ENCODE measurements at regions not wholly inside any gene's neighbourhood (a gene's known extent, or its start where the extent isn't known, plus 50 kb on each side); places are given as distances from the start of the nearest gene placed in this dataset.
A peak's percentile ranks its signal among the peaks of the same experiment; 100 is the strongest.
"Not testable (repeated sequence)": the region's sequence is repeated elsewhere in the genome, so short reads cannot be mapped to it uniquely, and the experiment has no call there.

DNA sequence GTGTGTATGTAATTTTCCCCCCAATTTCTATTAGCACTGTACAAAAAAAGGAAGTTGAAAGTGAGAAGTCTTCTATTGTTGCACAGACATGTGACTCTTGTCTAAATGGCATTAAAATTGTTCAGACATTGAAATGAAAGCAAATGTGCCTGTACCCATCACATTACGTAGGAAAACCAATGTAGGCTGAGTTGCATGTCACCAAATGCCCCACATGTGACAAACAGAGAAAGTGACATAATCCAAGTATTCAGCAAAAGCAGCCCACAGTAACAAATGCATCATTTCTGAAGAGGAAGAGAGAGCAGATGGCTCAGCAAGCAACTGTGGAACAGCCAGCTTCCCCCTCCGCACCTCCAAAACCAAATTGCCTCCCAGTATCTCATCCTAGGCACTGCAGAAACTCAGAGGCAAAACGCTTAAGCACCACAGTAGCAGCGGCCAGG, 161.5 kb upstream of the NR4A3 start:
- WGBS, 2 donors = 62 to 85% methylated on average over 4 of the region's 4 CpGs

DNA sequence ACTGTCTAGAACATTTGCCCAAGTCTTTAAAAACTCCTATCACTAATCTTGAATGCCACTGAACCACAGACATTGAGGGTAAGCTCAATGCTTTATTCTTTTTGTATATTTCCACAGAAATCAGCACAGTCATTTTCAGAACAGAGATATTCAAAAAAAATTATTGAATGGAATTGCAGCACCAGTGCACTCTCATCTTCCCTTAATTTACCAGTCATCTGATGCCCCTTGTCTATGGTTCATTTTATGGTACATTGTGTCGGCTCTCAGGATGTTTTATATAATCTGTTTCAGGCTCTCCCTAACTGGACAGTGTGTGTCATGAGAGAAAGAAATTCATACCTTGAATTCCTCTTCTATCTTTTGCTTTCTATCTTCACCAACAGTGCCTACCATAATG, 158.4 kb upstream of the NR4A3 start:
- Histone ChIP-seq H3K27me3 (no peaks in the 10 kb centered on the region), H3K9me3 (no peaks in the 10 kb centered on the region), H3K27ac (no peak overlapping the region), H3K4me3 (no peak overlapping the region), H3K36me3 (no peaks in the 10 kb centered on the region), H3K4me1 (no peaks in the 10 kb centered on the region)
- TF ChIP-seq POLR2AphosphoS5 (IDR thresholded peaks at IDR 0.05) (no peak), POLR2A (IDR thresholded peaks at IDR 0.05) (no peak), EP300 (IDR thresholded peaks at IDR 0.05) (no peak)
- TF ChIP-seq, protein P1, sequence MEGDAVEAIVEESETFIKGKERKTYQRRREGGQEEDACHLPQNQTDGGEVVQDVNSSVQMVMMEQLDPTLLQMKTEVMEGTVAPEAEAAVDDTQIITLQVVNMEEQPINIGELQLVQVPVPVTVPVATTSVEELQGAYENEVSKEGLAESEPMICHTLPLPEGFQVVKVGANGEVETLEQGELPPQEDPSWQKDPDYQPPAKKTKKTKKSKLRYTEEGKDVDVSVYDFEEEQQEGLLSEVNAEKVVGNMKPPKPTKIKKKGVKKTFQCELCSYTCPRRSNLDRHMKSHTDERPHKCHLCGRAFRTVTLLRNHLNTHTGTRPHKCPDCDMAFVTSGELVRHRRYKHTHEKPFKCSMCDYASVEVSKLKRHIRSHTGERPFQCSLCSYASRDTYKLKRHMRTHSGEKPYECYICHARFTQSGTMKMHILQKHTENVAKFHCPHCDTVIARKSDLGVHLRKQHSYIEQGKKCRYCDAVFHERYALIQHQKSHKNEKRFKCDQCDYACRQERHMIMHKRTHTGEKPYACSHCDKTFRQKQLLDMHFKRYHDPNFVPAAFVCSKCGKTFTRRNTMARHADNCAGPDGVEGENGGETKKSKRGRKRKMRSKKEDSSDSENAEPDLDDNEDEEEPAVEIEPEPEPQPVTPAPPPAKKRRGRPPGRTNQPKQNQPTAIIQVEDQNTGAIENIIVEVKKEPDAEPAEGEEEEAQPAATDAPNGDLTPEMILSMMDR (IDR thresholded peaks at IDR 0.05) = no peak
- intact Hi-C loops (cut with DNase I) = no loop called here
- no peak for DNase-seq
- WGBS, 2 donors = 55 to 69% methylated on average over 1 of the region's 1 CpG

More for the DNA sequence above, 161.5 kb upstream of the NR4A3 start:
- no peaks in the 10 kb centered on the region for H3K36me3 ChIP-seq
- no peak overlapping the region for H3K4me3 ChIP-seq
- no peaks in the 10 kb centered on the region for H3K9me3 ChIP-seq
- no peaks in the 10 kb centered on the region for H3K27me3 ChIP-seq
- TF ChIP-seq EP300 (IDR thresholded peaks at IDR 0.05) = peak in 1 of 4 donors; percentile 16
- TF ChIP-seq, protein P1 (IDR thresholded peaks at IDR 0.05) = no peak
- TF ChIP-seq POLR2A (IDR thresholded peaks at IDR 0.05) = no peak
- intact Hi-C loops (cut with DNase I) = no loop called here
- no peaks in the 10 kb centered on the region for H3K4me1 ChIP-seq
- H3K27ac ChIP-seq = no peak overlapping the region
- DNase-seq = no peak

DNA sequence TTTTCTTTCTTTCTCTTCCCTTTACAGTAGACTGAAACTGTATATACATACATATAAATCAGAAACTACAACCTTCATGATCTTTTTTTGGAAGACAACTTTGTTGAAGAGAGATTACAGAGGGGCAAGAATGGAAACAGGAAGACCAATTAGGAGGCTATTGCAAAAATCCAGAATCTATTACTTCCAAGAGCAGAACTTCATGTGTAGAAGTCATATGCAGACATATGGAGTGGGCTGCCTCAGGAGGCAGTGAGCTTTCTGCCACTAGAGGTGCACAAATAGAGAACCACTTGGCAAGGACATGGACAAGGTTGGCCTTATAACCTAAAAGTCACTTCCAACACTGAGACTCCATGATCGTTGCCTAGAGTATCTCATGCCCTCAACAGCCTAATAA, 157.8 kb upstream of the NR4A3 start:
- intact Hi-C loops (cut with DNase I) = no loop called here
- TF ChIP-seq POLR2A (IDR thresholded peaks at IDR 0.05) (no peak), EP300 (IDR thresholded peaks at IDR 0.05) (no peak), POLR2AphosphoS5 (IDR thresholded peaks at IDR 0.05) (no peak)
- TF ChIP-seq, protein P1 (IDR thresholded peaks at IDR 0.05) = no peak
- WGBS, 2 donors = 77 to 79% methylated on average over 1 of the region's 1 CpG
- Histone ChIP-seq H3K9me3 (no peaks in the 10 kb centered on the region), H3K36me3 (no peaks in the 10 kb centered on the region), H3K4me1 (no peaks in the 10 kb centered on the region), H3K4me3 (no peak overlapping the region), H3K27ac (no peak overlapping the region), H3K27me3 (no peaks in the 10 kb centered on the region)
- no peak for DNase-seq

DNA sequence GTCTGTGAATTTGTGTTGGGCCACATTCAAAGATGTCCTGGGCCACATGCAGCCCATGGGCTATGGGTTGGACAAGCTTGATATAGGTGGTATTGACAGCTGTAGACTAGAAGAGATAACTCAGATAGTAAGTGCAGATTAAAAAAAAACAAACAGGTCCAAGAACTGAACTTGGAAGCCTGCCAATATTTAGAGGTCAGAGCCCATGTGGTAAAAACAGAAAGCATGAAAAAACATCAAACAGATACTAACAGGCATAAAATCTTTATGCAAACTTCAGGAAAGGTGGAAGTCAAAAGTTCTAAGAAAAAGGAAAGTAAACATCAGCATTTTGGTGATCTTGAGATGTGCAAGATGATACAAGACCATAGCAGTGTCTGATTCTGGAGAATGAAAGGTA, 155.1 kb upstream of the NR4A3 start:
- no peak for TF ChIP-seq POLR2A (IDR thresholded peaks at IDR 0.05)
- no peak for TF ChIP-seq EP300 (IDR thresholded peaks at IDR 0.05)
- no peak for TF ChIP-seq POLR2AphosphoS5 (IDR thresholded peaks at IDR 0.05)
- TF ChIP-seq, protein P1 (IDR thresholded peaks at IDR 0.05) = no peak
- intact Hi-C loops (cut with DNase I) = no loop called here
- Histone ChIP-seq H3K27me3 (no peaks in the 10 kb centered on the region), H3K9me3 (no peaks in the 10 kb centered on the region), H3K4me1 (no peaks in the 10 kb centered on the region), H3K27ac (no peak overlapping the region), H3K36me3 (no peaks in the 10 kb centered on the region), H3K4me3 (no peak overlapping the region)
- DNase-seq = no peak

DNA sequence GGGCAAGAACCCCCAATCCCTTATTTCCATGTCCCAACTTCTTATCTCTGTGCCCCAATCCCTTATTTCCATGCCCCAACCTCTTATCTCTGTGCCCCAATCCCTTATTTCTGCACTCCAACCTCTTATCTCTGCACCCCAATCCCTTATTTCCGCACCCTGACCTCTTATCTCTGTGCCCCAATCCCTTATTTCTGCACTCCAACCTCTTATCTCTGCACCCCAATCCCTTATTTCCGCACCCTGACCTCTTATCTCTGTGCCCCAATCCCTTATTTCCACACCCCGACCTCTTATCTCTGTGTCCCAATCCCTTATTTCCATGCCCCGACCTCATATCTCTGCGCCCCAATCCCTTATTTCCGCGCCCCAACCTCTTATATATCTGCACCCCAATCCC, 150.8 kb upstream of the NR4A3 start:
- DNase-seq; H3K36me3 ChIP-seq; H3K9me3 ChIP-seq; intact Hi-C loops (cut with DNase I); H3K27ac ChIP-seq; H3K4me1 ChIP-seq; H3K27me3 ChIP-seq; H3K4me3 ChIP-seq: not testable (repeated sequence)
- 84 to 92% methylated on average over 7 of the region's 7 CpGs for WGBS, 2 donors
